ENCODE measurements at regions not wholly inside any gene's neighbourhood (a gene's known extent, or its start where the extent isn't known, plus 50 kb on each side); places are given as distances from the start of the nearest gene placed in this dataset.

DNA sequence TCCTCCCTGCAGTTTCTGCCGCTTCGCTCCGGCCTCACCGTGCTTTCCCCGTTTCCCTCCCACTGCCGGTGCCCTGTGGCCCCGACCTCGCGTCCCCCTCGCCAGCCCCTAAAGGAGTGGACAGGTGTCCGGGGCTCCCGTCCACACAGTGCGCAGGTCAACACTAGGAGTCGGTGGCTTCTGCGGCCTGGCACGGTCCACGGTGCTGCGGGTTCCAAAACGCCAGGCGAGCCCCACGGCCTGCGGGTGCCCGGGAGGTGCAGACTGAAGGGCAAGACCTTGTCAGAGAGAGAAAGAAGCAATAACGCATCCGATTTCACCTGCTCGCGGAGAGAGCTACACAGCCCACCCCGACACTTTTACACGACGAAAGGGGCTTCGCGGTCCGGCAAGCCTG, 588.7 kb upstream of the SALL3 start:
- TF ChIP-seq CTCF (IDR thresholded peaks at IDR 0.05; ENCODE audit: low read depth, low read length) (no peak), EZH2phosphoT487 (IDR thresholded peaks at IDR 0.05; ENCODE audit: low read depth) (no peak)
- H3K9ac ChIP-seq (ENCODE audit: low read length): no peak overlapping the region
- no peaks in the 10 kb centered on the region; the same call in 1 of the 2 replicates for H3K9me3 ChIP-seq (ENCODE audit: insufficient read depth, low read length)
- H3K4me1 ChIP-seq (ENCODE audit: low read length): no peaks in the 10 kb centered on the region
- no peaks in the 10 kb centered on the region for H3K36me3 ChIP-seq (replicated peaks; ENCODE audit: low read depth, low read length)
- H3K27ac ChIP-seq (ENCODE audit: low read length): no peak overlapping the region
- no peak overlapping the region for H3K4me3 ChIP-seq (ENCODE audit: low read length)
- H2AFZ ChIP-seq (ENCODE audit: low read depth, low read length): no peak overlapping the region
- H3K79me2 ChIP-seq (ENCODE audit: low read length): no peaks in the 10 kb centered on the region
- no peak overlapping the region for H3K4me2 ChIP-seq (ENCODE audit: low read length)
- H3K27me3 ChIP-seq (ENCODE audit: low read depth, low read length): no peaks in the 10 kb centered on the region
- H4K20me1 ChIP-seq (ENCODE audit: insufficient read depth, low read length): no peaks in the 10 kb centered on the region

GRCh38 chr18:78393086-78393862, 586.3 kb upstream of the SALL3 start:
- Histone ChIP-seq H3K79me2 (ENCODE audit: low read length) (no peaks in the 10 kb centered on the region), H3K4me2 (ENCODE audit: low read length) (no peak overlapping the region), H3K4me3 (ENCODE audit: low read length) (no peak overlapping the region), H3K9ac (ENCODE audit: low read length) (no peak overlapping the region), H2AFZ (ENCODE audit: low read depth, low read length) (no peak overlapping the region), H3K9me3 (ENCODE audit: insufficient read depth, low read length) (no peaks in the 10 kb centered on the region; the same call in 1 of the 2 replicates), H3K36me3 (replicated peaks; ENCODE audit: low read depth, low read length) (no peaks in the 10 kb centered on the region), H4K20me1 (ENCODE audit: insufficient read depth, low read length) (no peaks in the 10 kb centered on the region), H3K27me3 (ENCODE audit: low read depth, low read length) (no peaks in the 10 kb centered on the region), H3K27ac (ENCODE audit: low read length) (no peak overlapping the region), H3K4me1 (ENCODE audit: low read length) (no peaks in the 10 kb centered on the region)
- no peak for TF ChIP-seq CTCF (IDR thresholded peaks at IDR 0.05; ENCODE audit: low read depth, low read length)
- TF ChIP-seq EZH2phosphoT487 (IDR thresholded peaks at IDR 0.05; ENCODE audit: low read depth): no peak

GRCh38 chr18:78396077-78396476, 583.5 kb upstream of the SALL3 start:
- Histone ChIP-seq H3K9me3 (ENCODE audit: insufficient read depth, low read length) (no peaks in the 10 kb centered on the region), H3K4me2 (ENCODE audit: low read length) (no peak overlapping the region), H3K36me3 (replicated peaks; ENCODE audit: low read depth, low read length) (no peaks in the 10 kb centered on the region), H3K79me2 (ENCODE audit: low read length) (no peaks in the 10 kb centered on the region), H3K4me3 (ENCODE audit: low read length) (no peak overlapping the region), H3K4me1 (ENCODE audit: low read length) (no peaks in the 10 kb centered on the region), H2AFZ (ENCODE audit: low read depth, low read length) (no peak overlapping the region), H4K20me1 (ENCODE audit: insufficient read depth, low read length) (no peaks in the 10 kb centered on the region), H3K27me3 (ENCODE audit: low read depth, low read length) (no peaks in the 10 kb centered on the region), H3K9ac (ENCODE audit: low read length) (no peak overlapping the region), H3K27ac (ENCODE audit: low read length) (no peak overlapping the region)
- TF ChIP-seq EZH2phosphoT487 (IDR thresholded peaks at IDR 0.05; ENCODE audit: low read depth): no peak
- TF ChIP-seq CTCF (IDR thresholded peaks at IDR 0.05; ENCODE audit: low read depth, low read length): no peak

DNA sequence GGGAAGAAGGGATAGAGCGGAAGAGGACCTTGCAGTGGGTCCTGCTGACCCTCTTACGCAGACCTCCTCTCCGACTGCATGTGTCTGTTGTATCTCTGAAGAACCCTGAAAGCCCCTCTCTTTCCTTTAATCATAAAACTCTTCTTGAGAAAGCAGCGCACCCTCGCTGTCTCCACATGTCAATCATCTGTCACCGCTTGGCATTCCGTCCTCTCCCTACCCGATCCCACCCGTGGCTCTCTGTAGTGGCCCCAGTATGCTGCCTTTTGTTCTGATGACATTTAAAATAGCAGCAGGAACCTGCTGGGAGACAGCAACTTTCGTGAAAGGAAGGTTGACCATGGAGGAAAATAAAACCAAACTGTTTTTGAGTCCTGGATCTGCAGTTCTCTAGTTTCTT, 582.9 kb upstream of the SALL3 start:
- no peak overlapping the region for H2AFZ ChIP-seq (ENCODE audit: low read depth, low read length)
- TF ChIP-seq CTCF (IDR thresholded peaks at IDR 0.05; ENCODE audit: low read depth, low read length): no peak
- no peak for TF ChIP-seq EZH2phosphoT487 (IDR thresholded peaks at IDR 0.05; ENCODE audit: low read depth)
- H3K79me2 ChIP-seq (ENCODE audit: low read length): no peaks in the 10 kb centered on the region
- H3K9ac ChIP-seq (ENCODE audit: low read length): no peak overlapping the region
- no peaks in the 10 kb centered on the region for H3K9me3 ChIP-seq (ENCODE audit: insufficient read depth, low read length)
- no peak overlapping the region for H3K27ac ChIP-seq (ENCODE audit: low read length)
- H3K4me3 ChIP-seq (ENCODE audit: low read length): no peak overlapping the region
- H3K27me3 ChIP-seq (ENCODE audit: low read depth, low read length): no peaks in the 10 kb centered on the region
- no peaks in the 10 kb centered on the region for H4K20me1 ChIP-seq (ENCODE audit: insufficient read depth, low read length)
- H3K4me1 ChIP-seq (ENCODE audit: low read length): no peaks in the 10 kb centered on the region
- no peak overlapping the region for H3K4me2 ChIP-seq (ENCODE audit: low read length)
- H3K36me3 ChIP-seq (replicated peaks; ENCODE audit: low read depth, low read length): no peaks in the 10 kb centered on the region
